DMS153 (cell line): ENCODE measurements at regions not wholly inside any gene's neighbourhood (a gene's known extent, or its start where the extent isn't known, plus 50 kb on each side); places are given as distances from the start of the nearest gene placed in this dataset.
A peak's percentile ranks its signal among the peaks of the same experiment; 100 is the strongest.
"Not testable (repeated sequence)": the region's sequence is repeated elsewhere in the genome, so short reads cannot be mapped to it uniquely, and the experiment has no call there.

Source experiments
- DNase-seq: peaks from one replicate; lab custom pipeline; 2025; lab: John Stamatoyannopoulos, UW

GRCh38 chrX:148268673-148269072, 231.7 kb upstream of the AFF2 start:
- DNase-seq, result no peak

DNA sequence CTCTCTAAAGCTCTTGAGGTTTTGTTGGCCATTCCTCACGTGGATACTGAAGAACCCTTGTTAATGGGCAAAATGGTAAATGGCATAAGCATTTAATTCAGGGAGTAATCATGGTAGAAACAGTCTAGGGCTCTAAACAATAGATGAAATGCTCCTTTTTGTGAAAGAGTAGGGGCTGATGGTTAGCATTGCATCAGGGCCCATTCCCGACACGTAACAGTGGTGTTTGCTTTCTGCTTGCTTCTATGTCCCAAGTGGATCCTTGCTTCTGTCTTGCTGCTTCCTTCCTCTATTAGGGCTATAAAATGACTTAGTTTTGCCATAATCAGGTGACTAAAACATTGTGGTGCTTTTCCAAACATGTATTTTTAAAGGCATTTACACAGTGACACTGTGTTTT, 230.9 kb upstream of the AFF2 start:
- no peak for DNase-seq

DNA sequence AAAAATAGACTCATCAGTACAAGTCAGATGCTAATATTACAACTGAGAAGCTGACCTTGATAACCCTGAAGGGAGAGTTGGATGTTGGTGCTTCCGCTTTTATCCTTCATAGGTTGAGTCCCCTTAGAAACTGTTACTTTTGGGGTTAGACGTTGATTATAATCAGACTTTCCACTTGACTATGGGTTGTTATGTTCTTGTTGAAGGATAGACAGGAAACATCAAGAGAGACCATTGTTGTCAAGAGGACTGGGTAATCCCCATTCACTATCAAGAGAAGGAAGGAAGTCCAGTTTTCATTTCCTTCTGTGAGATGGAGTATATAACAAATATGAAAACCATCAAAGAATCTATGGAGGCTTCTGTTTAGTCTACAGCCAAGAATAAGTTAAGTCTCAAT, 229.9 kb upstream of the AFF2 start:
- DNase-seq, result peak; percentile 23

GRCh38 chrX:148271263-148271662, 229.2 kb upstream of the AFF2 start:
- no peak for DNase-seq

- no peak for DNase-seq
Measured at GRCh38 chrX:148281920-148282319, 218.5 kb upstream of the AFF2 start.

DNA sequence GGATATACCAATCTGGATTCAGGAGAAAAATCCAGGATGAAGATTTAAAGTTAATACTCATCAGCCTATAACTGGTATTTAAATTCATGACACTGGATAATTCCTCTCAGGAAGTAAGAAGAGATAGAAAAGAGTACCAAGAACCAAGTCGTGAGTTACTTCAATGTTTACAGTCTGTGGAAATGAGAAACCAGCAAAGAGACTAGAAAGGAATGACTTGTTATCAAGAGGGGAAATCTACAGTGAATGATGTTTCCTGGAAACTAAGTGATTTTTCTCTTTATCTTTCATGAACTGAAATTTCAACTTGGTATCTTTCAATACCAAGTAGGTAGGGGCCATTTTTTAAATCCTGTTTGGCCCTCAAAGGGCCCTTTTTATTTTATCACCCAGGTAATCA, 217.9 kb upstream of the AFF2 start:
- DNase-seq, result no peak

DNA sequence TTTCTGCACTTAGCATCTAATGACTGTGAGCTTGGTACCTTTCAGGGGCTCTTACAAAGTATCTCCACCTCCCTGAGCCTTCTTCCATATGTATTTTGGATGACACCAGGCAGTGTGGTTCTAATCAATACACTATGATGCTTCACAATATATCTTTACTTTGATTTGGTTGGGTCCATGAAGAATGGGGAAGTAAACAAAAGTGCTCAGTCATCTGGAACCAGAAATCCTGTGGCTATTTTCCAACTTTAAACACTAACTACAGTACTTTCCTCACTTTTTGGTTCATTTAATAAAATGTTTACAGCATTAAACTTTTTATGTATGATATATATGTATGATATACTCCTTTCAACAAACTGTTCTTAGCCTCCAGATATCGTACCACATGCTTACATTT, 216.4 kb upstream of the AFF2 start:
- no peak for DNase-seq

- DNase-seq, result no peak
Measured at GRCh38 chrX:148284821-148285220, 215.6 kb upstream of the AFF2 start.

- no peak for DNase-seq
Measured at GRCh38 chrX:148288451-148288850, 212.0 kb upstream of the AFF2 start.

- no peak for DNase-seq
Measured at GRCh38 chrX:148290041-148290440, 210.4 kb upstream of the AFF2 start.

DNA sequence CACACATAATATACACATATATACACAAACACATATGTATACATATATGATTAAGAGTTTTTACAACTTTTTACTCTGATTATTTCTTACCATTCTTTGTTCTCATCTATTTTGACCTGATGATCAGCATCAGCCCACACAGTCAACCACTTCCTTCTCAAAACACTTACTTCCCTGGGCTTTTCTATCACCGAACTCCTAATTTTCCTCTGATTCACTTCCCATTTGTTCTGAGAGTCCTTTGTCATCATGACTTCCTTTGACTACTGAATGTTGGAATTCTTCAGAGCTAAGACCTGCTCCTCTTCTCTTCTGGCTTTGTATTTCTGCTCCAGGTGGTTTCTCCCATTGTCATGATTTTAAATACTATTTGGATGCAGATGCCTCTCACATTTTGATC, 209.5 kb upstream of the AFF2 start:
- no peak for DNase-seq

- DNase-seq, result no peak
Measured at GRCh38 chrX:148298737-148299136, 201.7 kb upstream of the AFF2 start.

DNA sequence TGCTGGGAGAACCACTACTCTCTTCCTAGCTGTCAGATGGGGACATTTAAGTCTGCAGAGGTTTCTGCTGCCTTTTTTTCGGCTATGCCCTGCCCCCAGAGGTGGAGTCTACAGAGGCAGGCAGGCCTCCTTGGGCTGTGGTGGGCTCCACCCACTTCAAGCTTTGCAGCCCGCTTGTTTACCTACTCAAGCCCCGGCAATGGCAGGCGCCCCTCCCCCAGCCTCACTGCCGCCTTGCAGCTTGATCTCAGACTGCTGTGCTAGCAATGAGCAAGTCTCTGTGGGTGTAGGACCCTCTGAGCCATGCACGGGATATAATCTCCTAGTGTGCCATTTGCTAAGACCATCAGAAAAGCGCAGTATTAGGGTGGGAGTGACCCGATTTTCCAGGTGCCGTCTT, 195.2 kb upstream of the AFF2 start:
- not testable (repeated sequence) for DNase-seq

- no peak for DNase-seq
Measured at GRCh38 chrX:148309413-148309812, 191.0 kb upstream of the AFF2 start.

GRCh38 chrX:148310426-148311165, 189.8 kb upstream of the AFF2 start:
- no peak for DNase-seq

GRCh38 chrX:148311544-148311943, 188.9 kb upstream of the AFF2 start:
- DNase-seq, result no peak

- no peak for DNase-seq
Measured at GRCh38 chrX:148314876-148315275, 185.5 kb upstream of the AFF2 start.

DNA sequence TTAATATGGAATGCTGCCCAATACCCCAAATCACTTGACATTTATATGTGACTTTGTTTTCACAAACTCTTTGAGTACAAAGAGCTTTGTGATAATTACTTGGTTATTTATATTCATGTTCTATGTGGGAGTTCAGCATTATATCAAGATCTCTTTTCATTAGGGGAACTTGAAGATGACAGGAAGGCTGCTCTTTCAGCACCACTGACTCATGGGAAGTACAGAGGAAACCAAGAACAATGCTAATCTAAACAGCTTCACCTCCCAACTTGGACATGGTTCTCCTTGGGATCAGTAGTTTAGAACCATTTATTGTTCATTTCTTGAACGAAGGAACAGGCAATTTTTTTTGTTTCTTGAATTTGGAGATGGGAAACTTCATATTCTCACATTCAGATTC, 184.0 kb upstream of the AFF2 start:
- DNase-seq, result no peak

DNA sequence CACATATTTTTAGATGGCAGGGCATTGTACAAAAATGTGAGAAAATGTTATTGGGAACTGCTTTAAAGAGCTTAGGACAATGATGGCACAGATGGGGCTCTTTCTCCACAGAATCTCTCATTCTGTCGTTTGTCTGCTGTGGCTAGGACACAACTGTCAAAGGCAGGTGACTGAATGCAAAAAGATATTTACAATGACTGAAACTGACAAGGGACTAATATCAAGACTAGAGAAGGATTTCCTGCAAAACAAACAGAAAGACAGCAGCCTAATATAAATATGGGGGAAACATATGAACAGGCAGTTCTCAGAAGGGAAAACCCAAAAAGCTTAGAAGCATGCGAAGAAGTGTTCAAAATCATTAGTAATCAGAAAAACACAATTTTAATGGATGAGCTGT, 177.5 kb upstream of the AFF2 start:
- DNase-seq, result no peak

GRCh38 chrX:148333989-148334388, 166.4 kb upstream of the AFF2 start:
- DNase-seq, result no peak

GRCh38 chrX:148337873-148338272, 162.5 kb upstream of the AFF2 start:
- DNase-seq, result no peak

DNA sequence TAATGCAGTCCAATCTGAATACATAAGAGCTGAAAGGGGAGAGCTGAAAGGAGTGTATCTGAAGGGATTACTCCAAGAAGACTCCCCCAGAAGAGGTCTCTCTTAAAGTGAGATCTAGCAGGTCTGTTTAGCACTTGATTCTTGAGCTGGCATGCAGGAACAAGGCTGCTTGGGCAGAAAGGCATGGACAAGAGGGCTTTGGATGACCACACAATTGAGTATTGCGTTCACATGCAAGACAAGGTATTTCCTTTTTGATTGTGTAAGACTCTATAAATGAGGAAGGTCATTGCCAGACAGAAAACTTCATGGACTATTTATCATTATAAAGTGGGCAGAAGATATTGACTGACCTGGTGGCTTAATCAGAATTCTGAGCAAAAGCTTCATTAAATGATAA, 145.5 kb upstream of the AFF2 start:
- DNase-seq, result no peak

DNA sequence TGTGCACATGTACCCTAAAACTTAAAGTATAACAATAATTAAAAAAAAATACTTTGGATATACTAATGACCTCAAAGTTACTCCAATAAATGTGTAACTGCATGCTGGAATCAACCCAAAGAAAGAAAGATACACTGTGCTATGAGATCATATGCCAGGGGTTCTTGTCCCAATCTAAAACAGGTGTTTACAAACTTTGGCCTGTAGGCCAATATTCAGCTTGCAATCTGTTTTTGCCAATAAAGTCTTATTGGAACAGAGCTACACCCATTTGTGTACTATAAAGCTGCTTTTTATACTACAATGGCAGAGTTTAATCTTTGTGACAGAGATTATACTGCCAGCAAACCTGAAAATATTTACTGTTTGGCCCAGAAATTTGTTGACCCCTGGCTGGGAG, 138.8 kb upstream of the AFF2 start:
- DNase-seq, result no peak

DNA sequence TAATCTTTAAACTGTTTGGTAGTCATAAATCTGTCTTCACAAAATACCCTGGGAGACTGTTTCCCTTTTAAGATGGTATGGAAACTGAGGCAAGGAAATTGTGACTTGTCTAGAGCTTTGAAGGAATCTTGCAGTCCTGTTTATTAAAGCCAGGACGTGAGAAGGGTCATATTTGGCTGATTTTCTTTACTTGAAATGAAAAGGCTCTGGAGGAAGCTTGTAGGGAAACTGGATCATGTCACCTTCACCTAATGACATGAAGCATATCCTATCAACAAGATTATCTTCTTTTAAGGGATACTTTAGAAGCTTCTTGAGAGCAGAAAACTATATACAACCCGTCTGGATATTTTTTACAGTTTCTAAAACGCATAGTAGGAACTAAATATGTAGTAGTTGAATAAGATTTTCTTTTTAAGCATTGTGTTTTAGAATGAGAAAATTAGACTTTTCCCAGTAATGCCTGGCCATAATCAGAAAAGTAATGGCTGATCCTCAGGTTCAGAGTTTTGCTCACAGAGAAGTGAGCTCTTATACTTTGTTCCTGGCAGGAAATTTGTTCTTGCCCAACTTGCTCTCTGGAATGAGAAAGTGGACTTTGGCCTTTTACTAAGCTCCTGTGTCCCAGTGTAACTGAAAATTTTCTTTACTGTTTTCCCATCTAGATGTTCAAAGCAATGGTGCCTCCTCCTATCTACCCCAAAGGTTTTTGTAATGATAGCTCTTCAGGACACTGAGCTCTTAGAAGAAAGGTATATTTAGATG, 136.8 kb upstream of the AFF2 start:
- DNase-seq, result no peak
